Ovary (tissue), 7 donors: ENCODE measurements at regions not wholly inside any gene's neighbourhood (a gene's known extent, or its start where the extent isn't known, plus 50 kb on each side); places are given as distances from the start of the nearest gene placed in this dataset.

Source experiments
- DNase-seq, 5 donors: peaks; one replicate each; pipeline ENCODE4 v3.0.0-alpha.2; 2019 to 2020
- H3K27ac ChIP-seq, 2 donors: fragments of 200-600 bp; one replicate each; pipeline versions ENCODE4 v1.5.1 to v1.8.0; 2019 to 2022
- H3K27me3 ChIP-seq: fragments of 200-600 bp; one replicate; pipeline ENCODE4 v1.8.0; 2022
- H3K36me3 ChIP-seq: fragments of 200-600 bp; sonication (generic); one replicate; pipeline ENCODE4 v1.5.1; 2019
- H3K4me1 ChIP-seq: one replicate; pipeline ENCODE4 v1.8.1; 2013; ENCODE audit warnings: mild to moderate bottlenecking, moderate library complexity; ENCODE audit not compliant: insufficient read depth
- H3K4me3 ChIP-seq: fragments of 200-600 bp; sonication (generic); one replicate; pipeline ENCODE4 v1.5.1; 2017
- H3K9me3 ChIP-seq, 2 donors: fragments of 200-600 bp in 1 of 2; sonication (generic) in 1 of 2; one replicate each; pipeline versions ENCODE4 v1.5.1 to v1.8.1; 2013 to 2019; ENCODE audit warnings: mild to moderate bottlenecking in 1 of 2, moderate library complexity in 1 of 2
- EP300 ChIP-seq: sonication (generic); formaldehyde crosslinking; IDR thresholded peaks from one replicate; pipeline ENCODE4 v1.6.1; 2017; ENCODE audit warnings: antibody characterized with exemption
- POLR2A ChIP-seq: fragments of 450-650 bp; IDR thresholded peaks from one replicate; pipeline ENCODE4 v1.6.1; 2017; ENCODE audit warnings: antibody characterized with exemption, mild to moderate bottlenecking, moderate library complexity
- WGBS, 3 donors: extraction: QIAGEN DNeasy Blood & Tissue Kit in 1 of 3; methylation state at CpG; one replicate each; pipeline versions ENCODE4 v1.1.5 to v1.1.7; 2013 to 2017; 5-methylcytosine and 5-hydroxymethylcytosine counted together
- intact Hi-C, 4 donors: fragments of 100-400 bp; cut with DNase I; formaldehyde crosslinking; loops; one replicate each; pipeline versions ENCODE4 v1.11.0 to v1.15.1; 2022 to 2023
- TF ChIP-seq, protein P1 (sequence below), 3 donors: fragments of 450-650 bp in 2 of 3; fragments of 200-600 bp in 1 of 3; IDR thresholded peaks; one replicate each; pipeline versions ENCODE4 v1.5.1 to v1.8.0; 2016 to 2022; ENCODE audit warnings: antibody characterized with exemption in 3 of 3, mild to moderate bottlenecking in 1 of 3
- donor health status: DM: no; HTN: no; CAD: no; lungs with moderate emphysema.
- donor health status: DM: no; HTN: no; CAD: no.
- donor health status: Bipolar disorder and iron deficiency.
- donor health status: DM: no; HTN: no; CAD: no.
- donor health status: DM: yes; HTN: yes; CAD: no.

DNA sequence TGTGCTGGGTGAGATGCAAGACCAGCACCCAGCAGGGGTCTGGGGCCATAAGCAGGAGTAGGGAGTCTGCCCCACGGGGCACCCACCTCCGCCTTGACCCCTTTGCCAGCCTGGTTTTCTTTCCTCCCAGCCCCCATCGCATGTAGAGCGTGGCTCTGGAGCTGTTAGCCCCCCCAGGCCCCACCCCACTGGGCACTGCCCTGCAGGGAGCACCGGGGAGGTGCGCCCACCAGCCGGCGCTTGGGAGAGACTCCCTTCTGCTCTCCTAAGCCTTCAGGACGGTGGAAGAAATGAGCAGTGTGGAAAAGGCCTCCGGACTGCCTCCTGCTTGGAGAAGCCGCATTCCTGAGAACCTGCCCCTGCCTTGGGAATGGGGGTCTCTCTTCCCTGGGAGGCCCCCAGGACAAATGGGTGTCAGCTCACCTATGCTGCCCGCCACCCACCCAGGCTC, 186.2 kb downstream of the IRF8 start:
- H3K9me3 ChIP-seq = no peaks in the 10 kb centered on the region
- no peaks in the 10 kb centered on the region for H3K4me1 ChIP-seq
- WGBS, 3 donors = 84 to 89% (median 86%) methylated on average over 10 to 12 of the region's 12 CpGs
- H3K27ac ChIP-seq = no peak overlapping the region
- H3K4me3 ChIP-seq = no peak overlapping the region
- H3K36me3 ChIP-seq = no peaks in the 10 kb centered on the region
- no peaks in the 10 kb centered on the region for H3K27me3 ChIP-seq
- intact Hi-C loops = no loop called here
- no peak for DNase-seq
- TF ChIP-seq POLR2A = no peak
- TF ChIP-seq EP300 = no peak
- TF ChIP-seq, protein P1, sequence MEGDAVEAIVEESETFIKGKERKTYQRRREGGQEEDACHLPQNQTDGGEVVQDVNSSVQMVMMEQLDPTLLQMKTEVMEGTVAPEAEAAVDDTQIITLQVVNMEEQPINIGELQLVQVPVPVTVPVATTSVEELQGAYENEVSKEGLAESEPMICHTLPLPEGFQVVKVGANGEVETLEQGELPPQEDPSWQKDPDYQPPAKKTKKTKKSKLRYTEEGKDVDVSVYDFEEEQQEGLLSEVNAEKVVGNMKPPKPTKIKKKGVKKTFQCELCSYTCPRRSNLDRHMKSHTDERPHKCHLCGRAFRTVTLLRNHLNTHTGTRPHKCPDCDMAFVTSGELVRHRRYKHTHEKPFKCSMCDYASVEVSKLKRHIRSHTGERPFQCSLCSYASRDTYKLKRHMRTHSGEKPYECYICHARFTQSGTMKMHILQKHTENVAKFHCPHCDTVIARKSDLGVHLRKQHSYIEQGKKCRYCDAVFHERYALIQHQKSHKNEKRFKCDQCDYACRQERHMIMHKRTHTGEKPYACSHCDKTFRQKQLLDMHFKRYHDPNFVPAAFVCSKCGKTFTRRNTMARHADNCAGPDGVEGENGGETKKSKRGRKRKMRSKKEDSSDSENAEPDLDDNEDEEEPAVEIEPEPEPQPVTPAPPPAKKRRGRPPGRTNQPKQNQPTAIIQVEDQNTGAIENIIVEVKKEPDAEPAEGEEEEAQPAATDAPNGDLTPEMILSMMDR (IDR thresholded peaks at IDR 0.05) = no peak

DNA sequence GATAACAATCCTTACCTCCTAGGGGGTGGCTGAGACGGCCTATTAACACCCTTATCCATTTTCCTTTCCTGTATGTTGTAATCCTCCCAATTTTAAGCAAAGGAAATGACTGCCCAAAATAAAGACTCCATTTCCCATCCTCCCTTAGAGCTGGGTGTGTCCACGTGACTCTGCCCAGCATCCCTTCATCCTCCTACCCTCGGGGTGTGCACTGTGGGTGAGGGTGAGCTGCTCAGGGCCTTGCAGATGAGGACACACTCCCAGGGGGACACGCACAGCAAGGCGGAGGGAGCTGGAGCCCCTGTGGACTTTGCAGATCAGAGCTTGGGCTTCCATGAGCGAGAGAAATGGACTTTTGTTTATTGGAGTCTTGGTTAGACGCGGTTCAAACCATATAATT, 186.8 kb downstream of the IRF8 start:
- no peak for DNase-seq

DNA sequence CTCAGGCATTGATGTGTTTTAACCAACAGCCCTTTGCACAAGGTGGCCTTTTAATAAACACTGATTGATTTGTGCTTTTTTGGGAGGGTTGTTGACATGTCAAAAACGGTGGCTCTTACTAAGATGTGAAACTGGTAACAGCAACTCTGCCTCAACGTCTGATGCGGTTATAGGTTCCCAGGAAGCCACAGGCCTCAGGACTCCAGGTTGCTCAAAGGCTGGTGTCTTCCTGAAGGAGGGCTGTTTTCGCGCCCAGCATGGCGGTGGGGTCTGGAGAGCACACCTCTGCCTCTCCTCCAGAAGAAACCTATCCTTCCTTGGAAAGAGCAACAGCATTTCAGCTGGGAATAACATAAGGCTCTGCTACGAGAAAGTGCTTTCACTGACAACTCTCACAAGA, 187.5 kb downstream of the IRF8 start:
- TF ChIP-seq, protein P1 (IDR thresholded peaks at IDR 0.05) = no peak
- TF ChIP-seq EP300 (no peak), POLR2A (no peak)
- Histone ChIP-seq H3K4me1 (no peaks in the 10 kb centered on the region), H3K27me3 (no peaks in the 10 kb centered on the region), H3K9me3 (no peaks in the 10 kb centered on the region), H3K36me3 (no peaks in the 10 kb centered on the region), H3K4me3 (no peak overlapping the region), H3K27ac (no peak overlapping the region)
- DNase-seq = no peak
- 81 to 84% (median 82%) methylated on average over 7 of the region's 7 CpGs for WGBS, 3 donors
- intact Hi-C loops = no loop called here

More for the DNA sequence above, 186.8 kb downstream of the IRF8 start:
- 77 to 80% (median 80%) methylated on average over 8 of the region's 8 CpGs for WGBS, 3 donors
- no peaks in the 10 kb centered on the region for H3K36me3 ChIP-seq
- no peaks in the 10 kb centered on the region for H3K4me1 ChIP-seq
- H3K4me3 ChIP-seq = no peak overlapping the region
- TF ChIP-seq EP300 = no peak
- TF ChIP-seq, protein P1 (IDR thresholded peaks at IDR 0.05) = no peak
- no peak for TF ChIP-seq POLR2A
- no peaks in the 10 kb centered on the region for H3K27me3 ChIP-seq
- H3K27ac ChIP-seq = no peak overlapping the region
- H3K9me3 ChIP-seq = no peaks in the 10 kb centered on the region
- intact Hi-C loops = no loop called here

DNA sequence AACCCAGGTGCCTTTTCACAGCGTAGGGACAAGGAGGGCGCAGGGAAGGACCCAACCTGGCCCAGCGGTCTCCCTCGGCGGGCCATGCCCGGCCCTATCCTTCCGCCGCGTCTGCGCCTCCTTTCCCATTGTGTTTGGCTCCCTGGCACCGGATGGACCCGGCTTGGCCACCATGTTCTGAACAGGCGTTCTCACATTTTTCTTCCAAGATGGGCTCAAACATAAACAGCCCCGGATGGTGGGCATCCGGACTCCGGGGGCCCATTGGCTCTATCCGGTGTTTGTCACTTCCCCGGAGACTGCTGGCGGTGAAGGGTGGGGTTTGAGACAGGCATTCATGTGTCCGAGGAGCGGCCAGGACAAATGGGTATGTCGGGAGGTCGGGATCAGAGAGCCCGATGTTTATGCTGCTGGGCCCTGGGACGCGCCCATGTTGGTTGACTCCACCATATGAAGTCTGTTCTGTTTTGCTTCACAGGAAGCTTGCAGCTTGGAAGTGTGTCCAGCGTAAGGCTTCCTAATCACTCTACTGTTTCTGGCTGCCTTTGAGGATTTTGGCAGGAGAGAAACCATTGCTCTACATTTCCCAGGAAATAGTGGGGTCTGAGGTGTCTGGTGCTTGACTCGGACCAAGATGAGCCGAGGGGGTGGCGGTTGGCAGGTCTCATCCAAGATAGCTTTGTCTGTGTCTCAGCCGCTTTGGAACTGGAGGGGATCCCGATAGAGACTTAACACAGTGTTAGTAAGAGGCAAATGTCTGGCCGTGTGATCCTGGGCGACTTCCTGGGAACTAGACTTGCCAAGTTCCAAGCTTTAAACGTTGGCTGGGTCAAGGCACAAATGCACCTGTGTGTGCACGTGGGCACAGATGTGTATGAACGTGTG, 188.3 kb downstream of the IRF8 start:
- intact Hi-C loops = no loop called here
- no peaks in the 10 kb centered on the region for H3K27me3 ChIP-seq
- no peak for DNase-seq
- H3K27ac ChIP-seq = no peak overlapping the region
- H3K4me3 ChIP-seq = no peak overlapping the region
- 70 to 75% (median 70%) methylated on average over 37 of the region's 37 CpGs for WGBS, 3 donors
- H3K4me1 ChIP-seq = no peaks in the 10 kb centered on the region
- H3K36me3 ChIP-seq = no peaks in the 10 kb centered on the region
- no peaks in the 10 kb centered on the region for H3K9me3 ChIP-seq
- TF ChIP-seq POLR2A = no peak
- TF ChIP-seq, protein P1 (IDR thresholded peaks at IDR 0.05) = no peak
- no peak for TF ChIP-seq EP300
